MCF 10A (cell line): ENCODE measurements at regions not wholly inside any gene's neighbourhood (a gene's known extent, or its start where the extent isn't known, plus 50 kb on each side); places are given as distances from the start of the nearest gene placed in this dataset.

ENCODE experiments used
- BruUV-seq: library from RNA; stranded (reverse); fragments of 400-500 nt; replicated peaks from 2 replicates; lab custom pipeline; 2021; lab: Mats Ljungman, UMichigan
- CTCF ChIA-PET: fragments of 300-600 bp; sonication (Branson Sonifier 250); formaldehyde crosslinking; extraction: SDS; loops from one replicate; lab custom pipeline; 2021; ENCODE audit warnings: antibody characterized with exemption, inconsistent platforms; lab: Yijun Ruan, JAX
- POLR2A ChIA-PET: fragments of 300-600, 350-650 bp; sonication (Branson Sonifier 250); formaldehyde crosslinking; extraction: SDS; loops from one replicate; lab custom pipeline; 2020; ENCODE audit warnings: antibody characterized with exemption, inconsistent platforms; lab: Yijun Ruan, JAX
- DNase-seq: peaks from one replicate; pipeline ENCODE4 v3.0.0-alpha.2; 2018; ENCODE audit not compliant: unreplicated experiment
- H3K27ac Mint-ChIP-seq: one replicate; pipeline ENCODE4 v1.8.0; 2022; ENCODE audit warnings: mild to moderate bottlenecking, low read depth, mixed read lengths; ENCODE audit not compliant: unreplicated experiment
- H3K27me3 Mint-ChIP-seq: one replicate; pipeline ENCODE4 v1.8.0; 2022; ENCODE audit warnings: mixed read lengths; ENCODE audit not compliant: insufficient read depth, unreplicated experiment
- H3K36me3 Mint-ChIP-seq: one replicate; pipeline ENCODE4 v1.8.0; 2022; ENCODE audit warnings: mild to moderate bottlenecking, moderate library complexity, mixed read lengths; ENCODE audit not compliant: insufficient read depth, unreplicated experiment
- H3K4me1 Mint-ChIP-seq: one replicate; pipeline ENCODE4 v1.8.0; 2022; ENCODE audit warnings: mixed read lengths; ENCODE audit not compliant: insufficient read depth, unreplicated experiment
- H3K4me3 Mint-ChIP-seq: one replicate; pipeline ENCODE4 v1.8.0; 2022; ENCODE audit warnings: mild to moderate bottlenecking, moderate library complexity, mixed read lengths; ENCODE audit not compliant: unreplicated experiment
- H3K9me3 Mint-ChIP-seq: one replicate; pipeline ENCODE4 v1.8.0; 2022; ENCODE audit warnings: mixed read lengths; ENCODE audit not compliant: unreplicated experiment
- CTCF ChIP-seq: fragments of 200-600 bp; IDR thresholded peaks from one replicate; pipeline ENCODE4 v1.8.0; 2022; ENCODE audit warnings: antibody characterized with exemption, mild to moderate bottlenecking; ENCODE audit not compliant: unreplicated experiment
- intact Hi-C: fragments of 100-400 bp; cut with micrococcal nuclease; formaldehyde crosslinking; loops from 2 replicates; pipeline ENCODE4 v1.14.1; 2022

GRCh38 chr14:25943329-25943728 lies 654.5 kb downstream of the NOVA1 start:
- POLR2A ChIA-PET, result interaction anchor here (1.1 kb wide), 1 partner anchor 16 kb away, joined by 4 read pairs; no protein-coding TSS in a partner anchor
- CTCF ChIA-PET, result interaction anchor here (0.5 kb wide), 1 partner anchor 24 kb away, joined by 3 read pairs; no protein-coding TSS in a partner anchor
- no peaks in the 10 kb centered on the region for H3K36me3 Mint-ChIP-seq
- no peak overlapping the region for H3K4me3 Mint-ChIP-seq
- H3K27me3 Mint-ChIP-seq, result no peaks in the 10 kb centered on the region
- peaks cover 7% of the 10 kb centered on the region for H3K9me3 Mint-ChIP-seq
- no peak for TF ChIP-seq CTCF
- intact Hi-C loops, result no loop called here
- no TSS peak for BruUV-seq
- DNase-seq, result no peak
- H3K4me1 Mint-ChIP-seq, result no peaks in the 10 kb centered on the region
- H3K27ac Mint-ChIP-seq, result no peak overlapping the region

DNA sequence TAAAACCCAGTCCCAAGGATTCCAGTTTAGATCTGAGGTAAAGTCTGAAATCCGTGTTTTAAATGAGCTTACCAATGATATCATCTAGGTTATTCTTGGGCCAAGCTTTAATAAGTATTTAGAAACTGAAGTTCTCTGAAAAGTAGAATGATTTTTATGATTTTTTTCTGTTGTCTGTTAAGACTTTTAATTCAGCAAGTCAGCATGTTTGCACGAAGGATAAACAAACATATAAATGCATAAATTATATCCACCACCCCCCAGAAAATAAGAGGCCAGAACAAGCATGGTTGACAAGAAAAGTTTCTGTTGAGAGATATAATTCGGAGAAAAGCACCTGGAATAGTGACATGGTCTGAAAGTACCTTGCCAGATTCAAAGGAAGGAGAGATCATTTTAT lies 655.7 kb downstream of the NOVA1 start:
- peaks cover 7% of the 10 kb centered on the region for H3K9me3 Mint-ChIP-seq
- POLR2A ChIA-PET, result interaction anchor here (0.7 kb wide), 1 partner anchor 202 kb away, joined by 3 read pairs; no protein-coding TSS in a partner anchor
- CTCF ChIA-PET, result interaction anchor here (0.6 to 0.8 kb wide), 2 partner anchors 172 to 601 kb away, joined by 3 to 5 read pairs; no protein-coding TSS in a partner anchor
- BruUV-seq, result no TSS peak
- no peak overlapping the region for H3K27ac Mint-ChIP-seq
- H3K27me3 Mint-ChIP-seq, result no peaks in the 10 kb centered on the region
- no peak overlapping the region for H3K4me3 Mint-ChIP-seq
- DNase-seq, result no peak
- H3K4me1 Mint-ChIP-seq, result no peaks in the 10 kb centered on the region
- TF ChIP-seq CTCF, result no peak
- H3K36me3 Mint-ChIP-seq, result no peaks in the 10 kb centered on the region
- intact Hi-C loops, result no loop called here

GRCh38 chr14:25933731-25934130 lies 664.1 kb downstream of the NOVA1 start:
- intact Hi-C loops, result no loop called here
- no peak overlapping the region for H3K27ac Mint-ChIP-seq
- H3K9me3 Mint-ChIP-seq, result peaks cover 8% of the 10 kb centered on the region
- H3K27me3 Mint-ChIP-seq, result no peaks in the 10 kb centered on the region
- DNase-seq, result no peak
- POLR2A ChIA-PET, result no interaction called here
- no TSS peak for BruUV-seq
- H3K4me1 Mint-ChIP-seq, result no peaks in the 10 kb centered on the region
- H3K36me3 Mint-ChIP-seq, result no peaks in the 10 kb centered on the region
- CTCF ChIA-PET, result no interaction called here
- no peak overlapping the region for H3K4me3 Mint-ChIP-seq
- TF ChIP-seq CTCF, result no peak

- Mint-ChIP-seq H3K27me3 (no peaks in the 10 kb centered on the region), H3K4me3 (no peak overlapping the region), H3K9me3 (peaks cover 20% of the 10 kb centered on the region), H3K4me1 (no peaks in the 10 kb centered on the region), H3K36me3 (no peaks in the 10 kb centered on the region), H3K27ac (no peak overlapping the region)
- no TSS peak for BruUV-seq
- DNase-seq, result no peak
- ChIA-PET POLR2A (no interaction called here), CTCF (interaction anchor here (0.7 kb wide), 1 partner anchor 1178 kb away, joined by 3 read pairs; no protein-coding TSS in a partner anchor)
- intact Hi-C loops, result no loop called here
- no peak for TF ChIP-seq CTCF
Observed at GRCh38 chr14:25929881-25930615, 667.8 kb downstream of the NOVA1 start.
